Left hindlimb (tissue), 1 donor: ENCODE measurements at regions not wholly inside any gene's neighbourhood (a gene's known extent, or its start where the extent isn't known, plus 50 kb on each side); places are given as distances from the start of the nearest gene placed in this dataset.
"Not testable (repeated sequence)": the region's sequence is repeated elsewhere in the genome, so short reads cannot be mapped to it uniquely, and the experiment has no call there.

ENCODE experiments used
- DNase-seq: peaks from one replicate; pipeline ENCODE4 v3.0.0-alpha.2; 2018

- DNase-seq, result no peak
These were observed 169.5 kb upstream of the HAPLN1 start for GRCh38 chr5:83889971-83890745.

- DNase-seq, result no peak
These were observed 157.5 kb upstream of the HAPLN1 start for GRCh38 chr5:83877911-83878706.

GRCh38 chr5:83871533-83872395, 151.1 kb upstream of the HAPLN1 start:
- no peak for DNase-seq

GRCh38 chr5:83866181-83866580, 145.5 kb upstream of the HAPLN1 start:
- DNase-seq, result no peak

- no peak for DNase-seq
These were observed 144.9 kb upstream of the HAPLN1 start for GRCh38 chr5:83865579-83865978.

GRCh38 chr5:83864652-83865051, 144.0 kb upstream of the HAPLN1 start:
- DNase-seq, result no peak

- DNase-seq, result no peak
These were observed 136.7 kb upstream of the HAPLN1 start for GRCh38 chr5:83857341-83857740.

- no peak for DNase-seq
These were observed 136.2 kb upstream of the HAPLN1 start for GRCh38 chr5:83856881-83857280.

- not testable (repeated sequence) for DNase-seq
These were observed 129.8 kb upstream of the HAPLN1 start for GRCh38 chr5:83850412-83850811.

GRCh38 chr5:83848941-83849340, 128.3 kb upstream of the HAPLN1 start:
- no peak for DNase-seq

- DNase-seq, result no peak
These were observed 126.1 kb upstream of the HAPLN1 start for GRCh38 chr5:83846624-83847350.

GRCh38 chr5:83844449-83845068, 123.9 kb upstream of the HAPLN1 start:
- peak; percentile 78 for DNase-seq

GRCh38 chr5:83839788-83840187, 119.1 kb upstream of the HAPLN1 start:
- no peak for DNase-seq

GRCh38 chr5:83839256-83839655, 118.6 kb upstream of the HAPLN1 start:
- DNase-seq, result no peak

GRCh38 chr5:83837265-83837907, 116.7 kb upstream of the HAPLN1 start:
- no peak for DNase-seq

GRCh38 chr5:83834306-83834705, 113.7 kb upstream of the HAPLN1 start:
- DNase-seq, result no peak

GRCh38 chr5:83831834-83832233, 111.2 kb upstream of the HAPLN1 start:
- no peak for DNase-seq

GRCh38 chr5:83827111-83827557, 106.5 kb upstream of the HAPLN1 start:
- DNase-seq, result no peak

- no peak for DNase-seq
These were observed 96.9 kb upstream of the HAPLN1 start for GRCh38 chr5:83817591-83817990.

- DNase-seq, result no peak
These were observed 95.0 kb upstream of the HAPLN1 start for GRCh38 chr5:83815661-83816060.

- no peak for DNase-seq
These were observed 89.9 kb upstream of the HAPLN1 start for GRCh38 chr5:83810511-83810910.
